Fibroblast of the aortic adventitia (primary cell): ENCODE measurements at regions not wholly inside any gene's neighbourhood (a gene's known extent, or its start where the extent isn't known, plus 50 kb on each side); places are given as distances from the start of the nearest gene placed in this dataset.

Experiments used
- DNase-seq: peaks from one replicate; pipeline ENCODE4 v3.0.0-alpha.2; 2010; ENCODE audit warnings: low read depth
- H3K4me3 ChIP-seq: 2 replicates; pipeline ENCODE4 v1.5.1; 2011; ENCODE audit warnings: low read depth, mild to moderate bottlenecking, control low read depth, low read length, moderate library complexity
- TF ChIP-seq, protein P1 (sequence below): IDR thresholded peaks from 2 replicates; pipeline ENCODE4 v1.5.1; 2011; ENCODE audit warnings: mild to moderate bottlenecking, low read length, control low read depth, inconsistent platforms; ENCODE audit not compliant: insufficient read depth

DNA sequence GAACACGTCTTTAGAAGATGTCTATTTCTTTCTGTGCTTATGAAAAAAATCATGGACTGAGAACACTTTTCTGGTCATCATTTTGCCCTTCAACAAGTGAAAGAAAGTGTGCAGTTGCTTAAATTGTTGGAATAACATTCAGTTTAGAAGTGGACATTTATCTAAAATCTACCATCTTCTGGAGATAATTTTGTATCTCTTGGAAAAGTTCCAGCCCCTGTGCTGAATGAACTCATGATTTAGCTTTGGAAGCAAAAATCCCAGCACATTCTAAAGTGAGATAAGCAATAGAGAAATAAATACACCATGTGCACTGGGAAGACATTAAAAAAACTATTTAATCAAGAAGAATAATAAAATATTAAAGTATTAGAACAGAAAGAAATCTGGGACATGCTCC lies 1420.8 kb upstream of the SLC10A2 start:
- TF ChIP-seq, protein P1, sequence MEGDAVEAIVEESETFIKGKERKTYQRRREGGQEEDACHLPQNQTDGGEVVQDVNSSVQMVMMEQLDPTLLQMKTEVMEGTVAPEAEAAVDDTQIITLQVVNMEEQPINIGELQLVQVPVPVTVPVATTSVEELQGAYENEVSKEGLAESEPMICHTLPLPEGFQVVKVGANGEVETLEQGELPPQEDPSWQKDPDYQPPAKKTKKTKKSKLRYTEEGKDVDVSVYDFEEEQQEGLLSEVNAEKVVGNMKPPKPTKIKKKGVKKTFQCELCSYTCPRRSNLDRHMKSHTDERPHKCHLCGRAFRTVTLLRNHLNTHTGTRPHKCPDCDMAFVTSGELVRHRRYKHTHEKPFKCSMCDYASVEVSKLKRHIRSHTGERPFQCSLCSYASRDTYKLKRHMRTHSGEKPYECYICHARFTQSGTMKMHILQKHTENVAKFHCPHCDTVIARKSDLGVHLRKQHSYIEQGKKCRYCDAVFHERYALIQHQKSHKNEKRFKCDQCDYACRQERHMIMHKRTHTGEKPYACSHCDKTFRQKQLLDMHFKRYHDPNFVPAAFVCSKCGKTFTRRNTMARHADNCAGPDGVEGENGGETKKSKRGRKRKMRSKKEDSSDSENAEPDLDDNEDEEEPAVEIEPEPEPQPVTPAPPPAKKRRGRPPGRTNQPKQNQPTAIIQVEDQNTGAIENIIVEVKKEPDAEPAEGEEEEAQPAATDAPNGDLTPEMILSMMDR: no peak
- H3K4me3 ChIP-seq: no peak overlapping the region
- DNase-seq: no peak

DNA sequence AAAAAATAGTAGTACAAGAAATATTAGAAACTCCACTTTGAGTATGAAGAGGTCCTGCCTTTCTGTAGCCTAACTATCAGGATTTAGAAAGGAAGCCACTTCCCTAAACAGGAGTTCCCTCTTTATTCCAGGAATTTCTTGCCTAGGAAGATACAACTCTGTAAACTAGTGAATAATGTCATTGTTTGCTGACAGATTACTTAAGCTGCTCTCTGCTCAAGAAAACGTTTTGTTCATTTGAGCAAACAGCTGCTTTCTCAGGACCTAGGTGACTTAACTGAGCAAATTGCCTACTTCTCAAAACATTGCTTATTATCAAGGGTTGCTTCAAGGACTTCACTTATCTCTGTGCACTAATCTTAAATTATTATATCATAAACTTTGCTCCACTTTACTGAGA lies 1419.4 kb upstream of the SLC10A2 start:
- TF ChIP-seq, protein P1: no peak
- DNase-seq: no peak
- no peak overlapping the region for H3K4me3 ChIP-seq

DNA sequence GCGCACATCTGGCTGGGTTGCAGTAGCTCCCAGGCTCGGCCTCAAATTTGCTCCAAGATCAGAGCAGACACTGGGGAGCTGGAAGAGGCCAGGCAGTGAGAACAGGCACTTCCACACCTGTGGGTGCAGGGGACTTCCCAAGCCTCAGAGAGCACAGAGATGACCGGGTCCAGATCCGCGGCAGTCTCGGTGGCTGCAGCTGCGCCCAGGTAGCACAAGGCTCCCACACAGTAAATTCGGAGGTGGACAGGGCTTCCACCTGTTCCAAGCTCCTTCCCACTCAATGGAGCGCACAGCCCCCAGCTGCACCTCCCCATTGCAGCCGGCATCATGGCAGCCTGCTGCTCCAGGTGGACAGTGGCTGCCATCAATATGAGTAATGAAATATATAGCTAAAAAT lies 1417.4 kb upstream of the SLC10A2 start:
- H3K4me3 ChIP-seq: no peak overlapping the region
- TF ChIP-seq, protein P1: no peak
- DNase-seq: no peak

DNA sequence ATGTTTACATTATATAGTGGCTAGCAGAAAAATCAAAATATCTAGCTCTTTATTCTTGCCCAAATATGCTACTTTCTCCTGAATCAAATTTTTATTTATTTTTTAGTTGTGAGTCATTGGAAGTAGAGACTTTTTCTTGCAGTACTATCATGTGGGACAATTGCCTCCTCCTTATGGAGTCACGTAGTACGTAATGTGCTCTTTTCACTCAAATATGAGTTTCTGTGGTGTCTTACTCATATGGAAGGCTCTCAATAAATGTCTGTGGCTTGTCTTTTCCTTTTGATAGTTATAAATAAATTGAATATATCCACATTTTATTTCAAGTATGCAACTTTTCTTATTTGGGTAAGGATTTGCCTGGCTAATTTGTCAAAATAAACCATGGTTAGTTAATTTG lies 1411.0 kb upstream of the SLC10A2 start:
- no peak for DNase-seq
- TF ChIP-seq, protein P1: no peak
- H3K4me3 ChIP-seq: no peak overlapping the region

DNA sequence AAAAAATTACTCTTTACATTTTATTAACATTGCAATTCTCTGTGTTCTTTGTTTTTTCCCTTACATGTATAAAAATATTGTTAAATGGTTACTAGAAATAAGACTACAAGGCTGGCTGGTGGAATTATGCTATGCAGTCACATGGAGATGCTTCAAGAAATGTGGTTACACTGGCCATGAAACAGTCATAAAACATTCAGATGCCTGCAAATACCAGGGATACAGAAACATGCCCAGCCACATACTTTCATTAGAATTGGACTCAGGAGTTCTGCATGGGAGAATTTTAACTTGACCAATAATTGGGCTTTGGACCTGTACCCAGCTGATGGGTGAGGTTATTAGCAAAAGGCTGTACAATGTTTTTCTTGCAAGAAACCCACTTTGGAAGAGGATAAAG lies 1407.7 kb upstream of the SLC10A2 start:
- no peak overlapping the region for H3K4me3 ChIP-seq
- TF ChIP-seq, protein P1: no peak
- no peak for DNase-seq

DNA sequence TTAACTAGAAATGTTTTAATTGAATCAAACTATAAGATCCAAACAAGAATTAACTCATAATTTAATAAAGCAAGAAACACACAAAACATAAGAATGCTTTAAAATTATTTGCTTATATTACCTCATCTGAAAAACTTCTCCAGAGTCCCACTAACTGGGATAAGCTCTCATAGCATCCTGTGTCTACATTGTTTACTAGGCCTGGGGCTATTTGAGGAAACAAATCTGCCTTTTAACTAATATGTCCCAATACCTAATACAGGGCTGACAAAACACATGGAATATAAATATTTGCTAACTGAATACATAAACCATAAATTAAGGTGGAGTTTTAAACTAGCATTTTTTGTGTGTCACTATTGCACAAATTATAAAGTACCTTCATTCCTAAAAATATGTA lies 1399.8 kb upstream of the SLC10A2 start:
- no peak for DNase-seq
- TF ChIP-seq, protein P1: no peak

DNA sequence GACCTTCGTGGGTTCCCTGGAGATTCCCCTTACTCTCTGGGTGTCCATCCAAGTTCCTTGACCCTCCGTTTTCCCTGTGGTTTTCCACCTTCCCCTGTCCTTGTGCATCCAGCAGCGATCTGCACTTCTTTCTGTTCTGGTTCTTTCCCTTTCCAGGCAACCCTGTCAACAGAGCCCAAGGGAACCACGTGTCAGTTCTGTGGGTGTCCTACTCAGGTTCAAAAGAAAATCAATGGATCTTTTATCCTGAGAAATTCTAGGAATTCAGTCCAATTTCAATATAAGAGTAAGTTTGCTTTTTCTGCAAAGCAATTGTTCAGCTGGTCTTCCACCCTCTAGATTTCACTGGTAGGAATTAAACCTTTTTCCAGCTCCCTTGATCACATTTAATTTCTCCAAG lies 1394.8 kb upstream of the SLC10A2 start:
- DNase-seq: no peak
- TF ChIP-seq, protein P1: no peak

More for the DNA sequence above, 1399.8 kb upstream of the SLC10A2 start:
- H3K4me3 ChIP-seq: no peak overlapping the region

More for the DNA sequence above, 1394.8 kb upstream of the SLC10A2 start:
- H3K4me3 ChIP-seq: no peak overlapping the region
